GM23338 (cell line): ENCODE measurements at regions not wholly inside any gene's neighbourhood (a gene's known extent, or its start where the extent isn't known, plus 50 kb on each side); places are given as distances from the start of the nearest gene placed in this dataset.

Experiments
- CREB1 ChIP-seq: fragments of 250-450 bp; sonication (Bioruptor Pico); IDR thresholded peaks from 2 replicates; pipeline ENCODE4 v1.5.0; 2020; ENCODE audit warnings: low read depth, mild to moderate bottlenecking, moderate library complexity
- EZH2 ChIP-seq: fragments of 200-600 bp; sonication (generic); IDR thresholded peaks from one replicate; pipeline ENCODE4 v1.8.0; 2017; ENCODE audit warnings: antibody characterized with exemption, mild to moderate bottlenecking, low read depth; ENCODE audit not compliant: unreplicated experiment
- EZH2phosphoT487 ChIP-seq: fragments of 200-600 bp; sonication (generic); IDR thresholded peaks from one replicate; pipeline ENCODE4 v1.8.1; 2018; ENCODE audit warnings: antibody characterized with exemption; ENCODE audit not compliant: unreplicated experiment
- NANOG ChIP-seq: IDR thresholded peaks from 2 replicates; pipeline ENCODE4 v1.6.1; 2016; ENCODE audit warnings: antibody characterized with exemption, borderline replicate concordance
- ZNF331 ChIP-seq: fragments of 250-450 bp; sonication (Bioruptor Pico); IDR thresholded peaks from 2 replicates; pipeline ENCODE4 v1.5.0; 2020; ENCODE audit warnings: low read depth, mild to moderate bottlenecking, moderate library complexity
- ZNF462 ChIP-seq: fragments of 250-450 bp; sonication (Bioruptor Pico); IDR thresholded peaks from 2 replicates; pipeline ENCODE4 v1.5.0; 2020; ENCODE audit warnings: mild to moderate bottlenecking, moderate library complexity
- TF ChIP-seq, protein P1 (sequence below): IDR thresholded peaks from 2 replicates; pipeline ENCODE4 v1.6.1; 2016; ENCODE audit warnings: antibody characterized with exemption
- TF ChIP-seq, protein P2 (sequence below), 2 experiments: fragments of 200-600 bp in 1 of 2; sonication (generic) in 1 of 2; conservative IDR thresholded peaks; 2 replicates each; pipeline versions ENCODE4 v1.5.1 to v1.6.1; 2016 to 2017; ENCODE audit warnings: antibody characterized with exemption in 2 of 2, low read depth in 2 of 2, mild to moderate bottlenecking in 2 of 2, moderate library complexity in 1 of 2

GRCh38 chr12:24044941-24045703 is 95.7 kb upstream of the SOX5 start (continued):
- no peak for TF ChIP-seq ZNF462
- TF ChIP-seq, protein P1, sequence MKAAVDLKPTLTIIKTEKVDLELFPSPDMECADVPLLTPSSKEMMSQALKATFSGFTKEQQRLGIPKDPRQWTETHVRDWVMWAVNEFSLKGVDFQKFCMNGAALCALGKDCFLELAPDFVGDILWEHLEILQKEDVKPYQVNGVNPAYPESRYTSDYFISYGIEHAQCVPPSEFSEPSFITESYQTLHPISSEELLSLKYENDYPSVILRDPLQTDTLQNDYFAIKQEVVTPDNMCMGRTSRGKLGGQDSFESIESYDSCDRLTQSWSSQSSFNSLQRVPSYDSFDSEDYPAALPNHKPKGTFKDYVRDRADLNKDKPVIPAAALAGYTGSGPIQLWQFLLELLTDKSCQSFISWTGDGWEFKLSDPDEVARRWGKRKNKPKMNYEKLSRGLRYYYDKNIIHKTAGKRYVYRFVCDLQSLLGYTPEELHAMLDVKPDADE = no peak
- no peak for TF ChIP-seq NANOG
- TF ChIP-seq CREB1 = no peak
- TF ChIP-seq, protein P2, sequence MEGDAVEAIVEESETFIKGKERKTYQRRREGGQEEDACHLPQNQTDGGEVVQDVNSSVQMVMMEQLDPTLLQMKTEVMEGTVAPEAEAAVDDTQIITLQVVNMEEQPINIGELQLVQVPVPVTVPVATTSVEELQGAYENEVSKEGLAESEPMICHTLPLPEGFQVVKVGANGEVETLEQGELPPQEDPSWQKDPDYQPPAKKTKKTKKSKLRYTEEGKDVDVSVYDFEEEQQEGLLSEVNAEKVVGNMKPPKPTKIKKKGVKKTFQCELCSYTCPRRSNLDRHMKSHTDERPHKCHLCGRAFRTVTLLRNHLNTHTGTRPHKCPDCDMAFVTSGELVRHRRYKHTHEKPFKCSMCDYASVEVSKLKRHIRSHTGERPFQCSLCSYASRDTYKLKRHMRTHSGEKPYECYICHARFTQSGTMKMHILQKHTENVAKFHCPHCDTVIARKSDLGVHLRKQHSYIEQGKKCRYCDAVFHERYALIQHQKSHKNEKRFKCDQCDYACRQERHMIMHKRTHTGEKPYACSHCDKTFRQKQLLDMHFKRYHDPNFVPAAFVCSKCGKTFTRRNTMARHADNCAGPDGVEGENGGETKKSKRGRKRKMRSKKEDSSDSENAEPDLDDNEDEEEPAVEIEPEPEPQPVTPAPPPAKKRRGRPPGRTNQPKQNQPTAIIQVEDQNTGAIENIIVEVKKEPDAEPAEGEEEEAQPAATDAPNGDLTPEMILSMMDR (conservative IDR thresholded peaks at IDR 0.05; ENCODE audit: low read depth in 2 of 2) = no peak
- TF ChIP-seq EZH2 = no peak
- TF ChIP-seq ZNF331 (CRISPR knock-in tag) = no peak
- no peak for TF ChIP-seq EZH2phosphoT487
